H9 (cell line): ENCODE measurements at regions not wholly inside any gene's neighbourhood (a gene's known extent, or its start where the extent isn't known, plus 50 kb on each side); places are given as distances from the start of the nearest gene placed in this dataset.

ENCODE experiments used
- DNase-seq: peaks from one replicate; pipeline ENCODE4 v3.0.0-alpha.2; 2017
- H2AFZ ChIP-seq: one replicate; pipeline ENCODE4 v1.6.1; 2013; ENCODE audit warnings: mild to moderate bottlenecking, low read length, control low read depth, moderate library complexity
- H2AK5ac ChIP-seq: 2 replicates; pipeline ENCODE4 v1.6.1; 2013; ENCODE audit warnings: low read length, control low read depth, mixed read lengths; ENCODE audit not compliant: insufficient read length
- H2BK120ac ChIP-seq: one replicate; pipeline ENCODE4 v1.6.1; 2013; ENCODE audit warnings: low read depth, mild to moderate bottlenecking, low read length, control low read depth, inconsistent platforms; ENCODE audit not compliant: poor library complexity, severe bottlenecking
- H2BK12ac ChIP-seq: 2 replicates; pipeline ENCODE4 v1.6.1; 2013; ENCODE audit warnings: low read length, control low read depth, mixed read lengths, low read depth; ENCODE audit not compliant: insufficient read length
- H2BK15ac ChIP-seq: 2 replicates; pipeline ENCODE4 v1.6.1; 2013; ENCODE audit warnings: low read depth, low read length, control low read depth
- H2BK20ac ChIP-seq: one replicate; pipeline ENCODE4 v1.6.1; 2013; ENCODE audit warnings: low read depth, mild to moderate bottlenecking, low read length, control low read depth, inconsistent platforms; ENCODE audit not compliant: poor library complexity, severe bottlenecking
- H2BK5ac ChIP-seq: 2 replicates; pipeline ENCODE4 v1.6.1; 2013; ENCODE audit warnings: low read length, control low read depth, mixed read lengths; ENCODE audit not compliant: insufficient read length
- H3K14ac ChIP-seq: 2 replicates; pipeline ENCODE4 v1.6.1; 2013; ENCODE audit warnings: low read length, control low read depth; ENCODE audit not compliant: insufficient read depth
- H3K18ac ChIP-seq: 2 replicates; pipeline ENCODE4 v1.6.1; 2013; ENCODE audit warnings: low read depth, mild to moderate bottlenecking, mixed read lengths, low read length, control low read depth; ENCODE audit not compliant: insufficient read length
- H3K23ac ChIP-seq: 2 replicates; pipeline ENCODE4 v1.6.1; 2013; ENCODE audit warnings: low read length, control low read depth, mixed read lengths, low read depth; ENCODE audit not compliant: insufficient read length
- H3K23me2 ChIP-seq: 2 replicates; pipeline ENCODE4 v1.6.1; 2013; ENCODE audit warnings: low read depth, mild to moderate bottlenecking, mixed read lengths, low read length, control low read depth; ENCODE audit not compliant: insufficient read length, poor library complexity, severe bottlenecking
- H3K27ac ChIP-seq: 2 replicates; pipeline ENCODE4 v1.5.1; 2013; ENCODE audit warnings: low read length, control low read depth, mixed read lengths, low read depth; ENCODE audit not compliant: insufficient read length
- H3K27me3 ChIP-seq: 2 replicates; pipeline ENCODE4 v1.6.1; 2013; ENCODE audit warnings: low read length, control low read depth, inconsistent platforms; ENCODE audit not compliant: insufficient read depth
- H3K4ac ChIP-seq: 2 replicates; pipeline ENCODE4 v1.6.1; 2013; ENCODE audit warnings: low read depth, mild to moderate bottlenecking, control low read depth, inconsistent platforms, low read length, moderate library complexity
- H3K4me1 ChIP-seq: 2 replicates; pipeline ENCODE4 v1.6.1; 2013; ENCODE audit warnings: low read length, control low read depth, inconsistent platforms; ENCODE audit not compliant: insufficient read depth
- H3K4me2 ChIP-seq: 2 replicates; pipeline ENCODE4 v1.6.1; 2013; ENCODE audit warnings: low read length, control low read depth, mixed read lengths; ENCODE audit not compliant: insufficient read length, insufficient read depth
- H3K56ac ChIP-seq: 2 replicates; pipeline ENCODE4 v1.6.1; 2013; ENCODE audit warnings: low read depth, mild to moderate bottlenecking, mixed read lengths, low read length, control low read depth; ENCODE audit not compliant: insufficient read length
- H3K79me1 ChIP-seq: 2 replicates; pipeline ENCODE4 v1.6.1; 2013; ENCODE audit warnings: low read depth, mild to moderate bottlenecking, moderate library complexity, low read length, control low read depth, inconsistent platforms; ENCODE audit not compliant: insufficient read depth, poor library complexity, severe bottlenecking
- H3K79me2 ChIP-seq: 2 replicates; pipeline ENCODE4 v1.6.1; 2013; ENCODE audit warnings: low read length, control low read depth, inconsistent platforms; ENCODE audit not compliant: insufficient read depth
- H3K9ac ChIP-seq: 2 replicates; pipeline ENCODE4 v1.6.1; 2013; ENCODE audit warnings: low read length, control low read depth, mixed read lengths; ENCODE audit not compliant: insufficient read length; ENCODE audit errors: extremely low read depth
- H3K9me3 ChIP-seq: one replicate; pipeline ENCODE4 v1.6.1; 2013; ENCODE audit warnings: low read depth, low read length, inconsistent platforms; ENCODE audit not compliant: control insufficient read depth
- H3T11ph ChIP-seq: one replicate; pipeline ENCODE4 v1.6.1; 2013; ENCODE audit warnings: mild to moderate bottlenecking, low read length, control low read depth, inconsistent platforms
- H4K20me1 ChIP-seq: one replicate; pipeline ENCODE4 v1.6.1; 2013; ENCODE audit not compliant: control insufficient read depth, insufficient read length, insufficient read depth
- H4K5ac ChIP-seq: 2 replicates; pipeline ENCODE4 v1.6.1; 2013; ENCODE audit warnings: low read depth, mild to moderate bottlenecking, mixed read lengths, low read length, control low read depth; ENCODE audit not compliant: insufficient read length
- H4K8ac ChIP-seq: replicated peaks from 2 replicates; pipeline ENCODE4 v1.6.1; 2013; ENCODE audit warnings: low read length, control low read depth, mixed read lengths, low read depth; ENCODE audit not compliant: insufficient read length
- H4K91ac ChIP-seq: 2 replicates; pipeline ENCODE4 v1.6.1; 2013; ENCODE audit warnings: low read depth, mild to moderate bottlenecking, moderate library complexity, mixed read lengths, low read length, control low read depth; ENCODE audit not compliant: insufficient read length
- H3K27ac Mint-ChIP-seq, 3 experiments: 2 replicates in 2 of 3; 3 replicates in 1 of 3; pipeline ENCODE4 v1.8.0; 2020 to 2021; ENCODE audit warnings: mixed read lengths in 3 of 3, mild to moderate bottlenecking in 1 of 3, moderate library complexity in 1 of 3
- H3K27me3 Mint-ChIP-seq: 2 replicates; pipeline ENCODE4 v1.8.0; 2021; ENCODE audit warnings: low read depth, mild to moderate bottlenecking, moderate library complexity, mixed read lengths
- H3K36me3 Mint-ChIP-seq, 3 experiments: 2 replicates in 2 of 3; 3 replicates in 1 of 3; pipeline ENCODE4 v1.8.0; 2020 to 2021; ENCODE audit warnings: low read depth in 3 of 3, mixed read lengths in 3 of 3; ENCODE audit not compliant: insufficient read depth in 1 of 3
- H3K4me1 Mint-ChIP-seq, 2 experiments: 2 replicates each; pipeline ENCODE4 v1.8.0; 2020; ENCODE audit warnings: mixed read lengths in 2 of 2
- H3K4me3 Mint-ChIP-seq, 2 experiments: 2 replicates in 1 of 2; 3 replicates in 1 of 2; pipeline ENCODE4 v1.8.0; 2020 to 2021; ENCODE audit warnings: mild to moderate bottlenecking in 2 of 2, mixed read lengths in 2 of 2, moderate library complexity in 1 of 2
- H3K9me3 Mint-ChIP-seq, 2 experiments: 2 replicates in 1 of 2; 3 replicates in 1 of 2; pipeline ENCODE4 v1.8.0; 2020; ENCODE audit warnings: mild to moderate bottlenecking in 2 of 2, mixed read lengths in 2 of 2, moderate library complexity in 1 of 2
- CTCF ChIP-seq: fragments of 200-600 bp; sonication (generic); conservative IDR thresholded peaks from 3 replicates; pipeline ENCODE4 v1.8.0; 2021; ENCODE audit warnings: antibody characterized with exemption, mild to moderate bottlenecking
- WGBS: extraction: QIAGEN DNeasy Blood & Tissue Kit; methylation state at CpG from one replicate; pipeline ENCODE4 v1.1.7; 2013; ENCODE audit warnings: missing lambda C conversion rate, low lambda C conversion rate, mixed read lengths; ENCODE audit not compliant: insufficient read length; ENCODE audit errors: extremely low coverage; 5-methylcytosine and 5-hydroxymethylcytosine counted together

DNA sequence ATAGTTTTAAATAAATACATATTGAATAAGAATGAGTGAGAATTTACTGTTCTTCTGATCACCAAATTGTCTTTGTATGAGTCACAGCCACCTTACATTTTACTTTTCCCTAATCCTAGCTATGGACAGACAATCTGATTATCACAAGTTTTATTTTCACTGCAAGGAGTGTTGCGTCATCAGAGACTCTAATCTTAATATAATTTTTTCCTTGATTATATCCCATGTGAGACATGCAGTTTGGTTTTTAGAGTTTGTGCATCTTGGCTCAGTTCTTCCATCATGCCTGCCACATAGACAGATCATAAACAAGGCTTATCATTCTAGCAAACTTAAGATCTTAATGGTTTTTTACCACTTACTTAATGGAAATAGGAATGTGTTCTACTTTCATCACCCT, 478.5 kb upstream of the CDH18 start:
- Histone ChIP-seq H2AK5ac (no peak overlapping the region), H3K4me1 (no peaks in the 10 kb centered on the region; the same call in 1 of the 2 replicates), H4K91ac (no peak overlapping the region), H3K79me1 (no peaks in the 10 kb centered on the region), H4K20me1 (no peaks in the 10 kb centered on the region), H3K14ac (no peak overlapping the region), H3K4me2 (no peak overlapping the region), H3K9me3 (no peaks in the 10 kb centered on the region), H4K5ac (no peak overlapping the region), H3K27me3 (no peaks in the 10 kb centered on the region), H3K23ac (no peak overlapping the region), H3K27ac (no peak overlapping the region), H3K23me2 (no peaks in the 10 kb centered on the region), H2BK5ac (no peak overlapping the region), H3K79me2 (no peaks in the 10 kb centered on the region), H3K18ac (no peak overlapping the region), H3K56ac (no peak overlapping the region), H2BK20ac (no peak overlapping the region), H3K4ac (no peak overlapping the region), H2BK120ac (no peak overlapping the region), H2BK12ac (no peak overlapping the region), H3K9ac (no peak overlapping the region), H2AFZ (no peak overlapping the region), H3T11ph (no peak overlapping the region), H4K8ac (no peak overlapping the region), H2BK15ac (no peak overlapping the region)
- no peaks in the 10 kb centered on the region for H3K27me3 Mint-ChIP-seq
- peaks cover 8 to 9% of the 10 kb centered on the region in 2 experiments; a peak in 3 of 4 replicates for H3K4me1 Mint-ChIP-seq
- no peaks in the 10 kb centered on the region for H3K36me3 Mint-ChIP-seq
- no peak for DNase-seq
- no peak for TF ChIP-seq CTCF
- WGBS = no CpG with 5 or more reads among the region's 1 CpG
- H3K9me3 Mint-ChIP-seq = no peaks in the 10 kb centered on the region
- H3K4me3 Mint-ChIP-seq = no peak overlapping the region
- no peak overlapping the region for H3K27ac Mint-ChIP-seq
